Central memory CD8-positive, alpha-beta T cell (primary cell): ENCODE measurements at regions not wholly inside any gene's neighbourhood (a gene's known extent, or its start where the extent isn't known, plus 50 kb on each side); places are given as distances from the start of the nearest gene placed in this dataset.

Experiments
- ATAC-seq: fragments of 150-1000 bp; cut with Tn5 transposase; replicated peaks from 2 replicates; pipeline ENCODE4 v1.10.0; 2022; ENCODE audit warnings: mild to moderate bottlenecking, moderate FRiP score, moderate number of reproducible peaks; ENCODE audit not compliant: poor library complexity, severe bottlenecking; ENCODE audit errors: extremely low read depth
- DNase-seq, 2 donors: peaks; one replicate each; pipeline ENCODE4 v3.0.0; 2021; ENCODE audit warnings: low spot score in 2 of 2
- H3K27ac Mint-ChIP-seq: one replicate; pipeline ENCODE4 v1.8.0; 2022; ENCODE audit warnings: low read depth, mild to moderate bottlenecking, moderate library complexity, mixed read lengths
- H3K27me3 Mint-ChIP-seq: one replicate; pipeline ENCODE4 v1.8.0; 2022; ENCODE audit warnings: mixed read lengths
- H3K36me3 Mint-ChIP-seq: one replicate; pipeline ENCODE4 v1.8.0; 2022; ENCODE audit warnings: mild to moderate bottlenecking, moderate library complexity, mixed read lengths; ENCODE audit not compliant: insufficient read depth
- H3K4me1 Mint-ChIP-seq: one replicate; pipeline ENCODE4 v1.8.0; 2022; ENCODE audit warnings: mixed read lengths
- H3K4me3 Mint-ChIP-seq: one replicate; pipeline ENCODE4 v1.8.0; 2022; ENCODE audit warnings: mild to moderate bottlenecking, moderate library complexity, mixed read lengths
- H3K9me3 Mint-ChIP-seq: one replicate; pipeline ENCODE4 v1.8.0; 2022; ENCODE audit warnings: mixed read lengths

DNA sequence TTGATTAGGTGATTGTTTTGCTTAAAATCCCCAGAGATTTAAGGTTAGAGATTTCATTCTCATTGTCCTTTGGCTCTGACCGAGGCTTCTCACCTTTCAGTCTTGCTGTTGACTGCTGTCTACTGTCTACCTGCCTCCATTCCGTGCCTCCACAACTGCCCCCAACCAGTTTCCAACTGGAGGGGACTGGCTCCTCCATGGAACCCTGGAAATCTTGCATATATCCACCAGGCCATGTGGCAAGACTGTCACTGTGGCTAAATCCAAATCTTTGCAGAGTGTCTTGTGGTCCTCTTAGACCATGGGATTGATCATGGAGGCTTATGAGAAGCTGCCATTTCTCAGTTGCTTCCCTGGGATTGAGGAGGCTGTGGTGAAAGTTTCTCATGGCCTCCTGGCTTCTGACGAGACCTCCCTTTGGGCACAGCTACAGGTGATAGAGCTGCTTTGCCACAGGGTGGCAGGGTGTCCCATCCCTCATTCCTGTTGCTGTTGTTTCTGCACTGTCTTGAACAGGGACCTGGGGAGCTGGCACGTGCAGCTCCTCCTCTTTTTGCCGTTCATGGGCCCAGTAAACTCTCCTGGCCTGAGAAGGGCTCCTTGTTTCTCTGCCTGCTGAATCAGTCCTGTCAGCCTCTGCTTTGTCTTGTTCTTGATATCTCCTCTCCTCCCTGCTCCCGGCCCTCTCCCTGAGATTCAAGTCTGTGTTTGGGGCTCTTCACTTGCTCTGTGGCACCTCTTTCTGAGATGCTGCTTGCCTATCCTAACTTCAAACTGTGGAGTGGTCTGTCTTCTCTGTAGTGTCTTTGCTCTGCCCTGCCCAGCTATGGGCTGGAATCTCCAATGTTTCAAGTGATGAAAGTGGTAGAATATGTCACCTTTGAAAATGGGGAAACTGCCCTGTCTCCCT lies 63.6 kb upstream of the IGFBP3 start:
- no peak for DNase-seq
- H3K4me1 Mint-ChIP-seq = no peaks in the 10 kb centered on the region
- H3K4me3 Mint-ChIP-seq = no peak overlapping the region
- H3K27me3 Mint-ChIP-seq = no peaks in the 10 kb centered on the region
- ATAC-seq = no peak
- H3K27ac Mint-ChIP-seq = no peak overlapping the region
- peaks cover 1% of the 10 kb centered on the region for H3K36me3 Mint-ChIP-seq
- H3K9me3 Mint-ChIP-seq = no peaks in the 10 kb centered on the region

DNA sequence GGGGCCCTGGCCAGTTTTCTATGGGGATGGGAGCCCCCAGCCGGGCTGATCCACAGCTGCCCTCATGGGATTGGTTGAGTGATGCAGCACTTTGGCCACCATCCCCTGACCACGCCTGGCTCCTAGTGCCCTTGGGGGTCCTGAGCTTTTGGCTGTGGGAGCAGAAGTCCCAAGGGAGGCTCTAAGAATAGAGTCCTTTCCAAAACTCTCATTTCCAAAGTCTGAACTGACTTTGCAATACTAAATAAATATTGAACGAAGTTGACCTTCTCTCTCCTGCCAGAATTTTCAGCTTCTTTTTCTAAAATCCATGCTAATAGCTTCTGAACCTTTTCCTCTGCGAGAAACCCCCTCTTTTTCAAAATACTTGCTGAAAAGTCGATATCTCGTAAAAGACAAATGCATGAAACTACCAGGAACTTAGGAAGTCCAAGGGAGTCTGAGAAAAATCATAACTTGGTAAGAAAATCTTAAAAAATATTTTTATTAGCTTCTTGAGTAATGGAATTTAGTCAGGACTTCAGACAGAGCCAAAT lies 62.7 kb upstream of the IGFBP3 start:
- H3K27ac Mint-ChIP-seq = no peak overlapping the region
- no peak for DNase-seq
- no peak overlapping the region for H3K4me3 Mint-ChIP-seq
- H3K4me1 Mint-ChIP-seq = no peaks in the 10 kb centered on the region
- ATAC-seq = no peak
- H3K36me3 Mint-ChIP-seq = peaks cover 1% of the 10 kb centered on the region
- no peaks in the 10 kb centered on the region for H3K9me3 Mint-ChIP-seq
- no peaks in the 10 kb centered on the region for H3K27me3 Mint-ChIP-seq

DNA sequence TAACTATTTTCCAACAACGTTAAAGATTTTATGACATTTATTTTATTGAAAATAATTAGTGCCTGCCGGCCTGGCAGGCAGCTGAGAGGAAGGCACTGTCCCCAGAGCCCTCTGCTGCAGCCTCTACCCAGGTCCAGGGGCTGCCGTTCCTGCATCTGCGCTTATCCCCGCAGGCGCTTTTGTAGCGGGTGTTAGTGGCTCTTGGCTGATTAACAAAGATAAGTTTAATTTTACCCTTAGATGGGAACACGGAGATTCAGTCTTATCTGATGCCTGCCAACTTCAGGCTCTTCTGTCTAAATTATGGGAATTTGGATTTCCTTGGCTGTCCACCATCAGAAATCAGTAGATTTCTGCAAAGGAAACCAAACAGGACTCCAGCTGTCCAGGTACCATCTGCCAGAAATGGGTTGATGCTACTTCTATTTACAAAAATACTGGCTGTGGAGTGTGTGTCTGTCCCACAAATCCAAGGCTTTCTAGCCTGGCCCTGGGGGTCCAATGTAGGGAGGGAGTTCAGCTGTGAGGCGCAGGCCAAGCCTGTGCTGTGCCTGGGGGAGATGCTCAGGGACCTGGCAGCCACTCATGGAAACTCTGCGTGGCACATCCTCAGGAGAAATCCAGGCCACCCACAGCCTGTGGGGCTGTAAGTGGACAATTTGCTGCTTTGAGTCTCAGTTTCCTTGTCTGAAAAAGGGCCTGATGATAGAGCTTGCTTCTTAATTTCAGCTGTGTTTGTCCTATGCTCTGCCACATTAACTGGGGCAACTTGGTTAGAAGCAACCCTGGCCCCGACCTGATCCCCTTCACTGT lies 62.0 kb upstream of the IGFBP3 start:
- no peaks in the 10 kb centered on the region for H3K27me3 Mint-ChIP-seq
- H3K27ac Mint-ChIP-seq = no peak overlapping the region
- H3K4me3 Mint-ChIP-seq = no peak overlapping the region
- no peaks in the 10 kb centered on the region for H3K4me1 Mint-ChIP-seq
- DNase-seq (no peak), ATAC-seq (no peak)
- H3K9me3 Mint-ChIP-seq = no peaks in the 10 kb centered on the region
- H3K36me3 Mint-ChIP-seq = peaks cover 1% of the 10 kb centered on the region

DNA sequence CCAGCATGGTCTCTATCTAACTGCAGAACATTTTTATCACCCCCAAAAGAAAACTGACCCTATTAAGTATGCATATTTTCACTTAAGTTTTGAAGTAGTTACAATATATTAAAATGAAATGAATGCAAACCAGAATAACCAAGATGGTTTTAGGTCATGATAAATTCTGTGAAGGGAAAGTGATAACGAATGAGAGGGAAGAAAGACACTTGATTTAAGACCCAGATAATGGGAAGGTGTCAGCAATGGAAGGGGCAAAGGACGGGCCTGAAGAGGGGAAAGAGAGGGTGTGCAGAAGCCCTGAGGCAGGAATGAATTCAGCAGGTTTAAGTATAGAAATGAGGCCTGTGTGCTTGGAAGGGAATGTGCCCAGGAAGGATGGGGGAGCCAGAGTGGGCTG lies 61.1 kb upstream of the IGFBP3 start:
- Mint-ChIP-seq H3K4me1 (no peaks in the 10 kb centered on the region), H3K36me3 (peaks cover 1% of the 10 kb centered on the region), H3K9me3 (no peaks in the 10 kb centered on the region)

DNA sequence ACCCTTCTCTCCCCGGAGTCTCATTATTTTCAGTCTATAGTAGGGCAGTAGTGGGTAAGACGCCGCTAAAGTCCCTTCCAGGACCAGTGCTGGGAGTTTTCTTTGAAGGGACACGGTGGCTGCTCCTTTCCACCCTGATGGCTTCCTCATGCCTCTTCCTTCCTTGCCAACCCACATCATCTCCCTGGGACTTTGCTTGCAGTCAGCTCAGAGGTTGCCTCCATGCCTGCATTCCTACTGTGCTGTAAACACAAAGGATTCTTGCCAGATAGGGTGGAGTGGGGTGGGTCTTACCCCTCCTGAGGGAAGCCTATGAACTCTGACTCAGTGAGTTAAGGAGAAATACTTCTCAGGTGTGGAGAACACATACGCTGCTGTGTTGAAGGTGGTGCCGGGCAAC lies 59.9 kb upstream of the IGFBP3 start:
- Mint-ChIP-seq H3K4me1 (no peaks in the 10 kb centered on the region), H3K27ac (no peak overlapping the region), H3K4me3 (no peak overlapping the region), H3K27me3 (no peaks in the 10 kb centered on the region), H3K36me3 (peaks cover 1% of the 10 kb centered on the region), H3K9me3 (no peaks in the 10 kb centered on the region)
- no peak for ATAC-seq
- no peak for DNase-seq

More for the DNA sequence above, 61.1 kb upstream of the IGFBP3 start:
- ATAC-seq = no peak
- no peak overlapping the region for H3K4me3 Mint-ChIP-seq
- DNase-seq = no peak
- no peak overlapping the region for H3K27ac Mint-ChIP-seq
- H3K27me3 Mint-ChIP-seq = no peaks in the 10 kb centered on the region

DNA sequence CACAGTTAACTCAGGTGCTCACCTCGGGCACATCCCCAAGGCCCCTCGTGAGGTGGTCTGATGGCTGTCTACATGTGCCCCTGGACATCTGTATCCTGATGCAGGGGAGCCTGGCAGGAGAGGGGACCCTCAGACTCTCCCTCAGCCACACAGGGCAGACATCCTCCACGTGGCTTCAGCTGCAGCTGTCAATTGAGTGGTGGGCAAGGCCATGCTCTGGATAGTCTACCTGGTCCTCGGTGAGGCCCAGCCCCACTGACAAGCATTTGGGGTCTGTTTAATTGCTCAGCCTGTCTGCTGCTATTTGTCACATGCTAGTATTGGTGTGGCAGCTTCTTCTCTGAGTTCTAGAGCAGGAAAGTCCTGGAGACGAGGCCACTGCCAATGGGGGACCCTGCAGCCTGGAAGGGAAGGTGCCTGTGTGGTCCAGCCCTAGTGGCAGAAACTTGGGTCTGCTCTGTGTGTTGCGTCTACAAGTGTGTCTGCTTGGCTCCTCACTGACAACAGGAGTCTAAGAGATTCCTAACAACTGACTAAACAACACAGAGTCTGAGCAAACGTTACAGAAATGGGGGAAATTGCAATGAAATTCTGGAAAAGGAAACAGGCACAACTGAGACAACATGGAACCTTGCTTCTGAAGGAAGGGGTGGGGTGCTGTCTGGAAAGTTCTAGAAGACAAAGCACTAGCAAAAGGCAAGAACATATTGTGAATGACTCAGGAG lies 59.3 kb upstream of the IGFBP3 start:
- no peaks in the 10 kb centered on the region for H3K4me1 Mint-ChIP-seq
- no peak for ATAC-seq
- peaks cover 1% of the 10 kb centered on the region for H3K36me3 Mint-ChIP-seq
- no peak for DNase-seq
- no peak overlapping the region for H3K27ac Mint-ChIP-seq
- H3K4me3 Mint-ChIP-seq = no peak overlapping the region
- no peaks in the 10 kb centered on the region for H3K9me3 Mint-ChIP-seq
- H3K27me3 Mint-ChIP-seq = no peaks in the 10 kb centered on the region

DNA sequence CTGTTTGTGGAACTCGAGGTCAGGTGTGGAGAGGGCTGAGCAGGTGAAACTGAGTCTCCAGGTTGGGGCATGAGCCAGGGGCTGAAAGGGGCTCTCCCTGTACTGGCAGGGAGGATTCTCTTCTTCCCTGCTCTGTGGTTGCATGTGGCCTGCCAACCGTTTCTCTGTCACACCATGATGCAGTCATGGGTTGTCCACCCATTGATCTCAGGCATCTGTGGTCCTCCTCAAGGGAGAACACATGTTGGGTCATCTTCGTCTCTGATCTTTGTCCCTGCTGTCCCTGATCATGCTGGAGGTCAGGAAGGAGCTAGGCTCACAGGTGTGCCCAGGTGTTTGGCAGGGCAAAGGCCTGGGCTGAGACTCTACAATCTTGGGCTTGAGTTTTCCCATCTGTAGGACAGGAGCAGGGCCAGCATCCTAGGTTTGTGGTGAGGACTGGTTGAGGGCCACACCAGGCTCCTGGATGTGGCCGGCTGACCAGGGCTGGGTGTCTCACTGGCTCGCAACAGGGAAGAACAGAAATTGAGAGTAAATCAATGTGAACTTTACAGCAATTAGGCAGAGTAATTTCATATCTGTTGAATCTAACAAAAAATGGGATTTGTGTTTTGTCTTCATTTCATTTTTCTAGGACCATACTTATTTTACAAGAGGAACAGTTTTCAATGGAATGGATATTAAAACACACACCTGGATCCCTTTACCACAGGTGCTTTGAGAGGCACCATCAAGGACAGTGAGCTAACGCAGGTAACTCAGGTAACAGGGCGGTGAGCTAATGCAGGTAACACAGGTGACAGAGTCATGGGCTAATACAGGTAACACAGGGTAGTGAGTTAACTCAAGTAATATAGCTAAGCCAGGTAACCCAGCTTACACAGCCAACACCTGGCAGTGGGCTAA lies 58.5 kb upstream of the IGFBP3 start:
- ATAC-seq (no peak), DNase-seq (no peak)
- Mint-ChIP-seq H3K4me1 (no peaks in the 10 kb centered on the region), H3K4me3 (no peak overlapping the region), H3K27me3 (no peaks in the 10 kb centered on the region), H3K9me3 (no peaks in the 10 kb centered on the region), H3K36me3 (peaks cover 1% of the 10 kb centered on the region), H3K27ac (no peak overlapping the region)

DNA sequence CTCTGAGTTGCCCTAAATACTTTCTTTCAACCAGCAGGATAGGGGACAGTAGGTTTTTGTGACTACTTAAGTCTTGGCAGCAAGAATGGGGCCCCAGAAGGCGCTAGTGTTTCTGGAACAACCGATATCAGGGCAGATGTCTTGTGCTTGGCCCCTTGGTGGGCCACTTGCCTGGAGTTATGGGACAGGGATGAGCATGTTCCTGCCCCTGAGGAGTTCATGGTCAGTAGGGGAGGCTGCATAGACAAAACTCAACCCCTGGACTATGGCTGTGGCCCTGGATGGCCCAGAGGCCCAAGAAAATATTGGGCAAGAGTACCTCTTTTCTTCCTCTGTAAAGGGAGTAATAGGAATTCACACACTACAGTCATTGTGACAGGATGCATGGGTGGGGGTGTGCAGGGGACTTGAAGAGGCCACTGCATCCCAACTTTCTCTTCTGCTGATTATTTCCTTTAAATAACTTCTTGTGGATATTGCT lies 57.7 kb upstream of the IGFBP3 start:
- no peaks in the 10 kb centered on the region for H3K27me3 Mint-ChIP-seq
- no peak for DNase-seq
- H3K27ac Mint-ChIP-seq = no peak overlapping the region
- ATAC-seq = no peak
- H3K9me3 Mint-ChIP-seq = no peaks in the 10 kb centered on the region
- H3K36me3 Mint-ChIP-seq = peaks cover 1% of the 10 kb centered on the region
- no peak overlapping the region for H3K4me3 Mint-ChIP-seq
- H3K4me1 Mint-ChIP-seq = no peaks in the 10 kb centered on the region

DNA sequence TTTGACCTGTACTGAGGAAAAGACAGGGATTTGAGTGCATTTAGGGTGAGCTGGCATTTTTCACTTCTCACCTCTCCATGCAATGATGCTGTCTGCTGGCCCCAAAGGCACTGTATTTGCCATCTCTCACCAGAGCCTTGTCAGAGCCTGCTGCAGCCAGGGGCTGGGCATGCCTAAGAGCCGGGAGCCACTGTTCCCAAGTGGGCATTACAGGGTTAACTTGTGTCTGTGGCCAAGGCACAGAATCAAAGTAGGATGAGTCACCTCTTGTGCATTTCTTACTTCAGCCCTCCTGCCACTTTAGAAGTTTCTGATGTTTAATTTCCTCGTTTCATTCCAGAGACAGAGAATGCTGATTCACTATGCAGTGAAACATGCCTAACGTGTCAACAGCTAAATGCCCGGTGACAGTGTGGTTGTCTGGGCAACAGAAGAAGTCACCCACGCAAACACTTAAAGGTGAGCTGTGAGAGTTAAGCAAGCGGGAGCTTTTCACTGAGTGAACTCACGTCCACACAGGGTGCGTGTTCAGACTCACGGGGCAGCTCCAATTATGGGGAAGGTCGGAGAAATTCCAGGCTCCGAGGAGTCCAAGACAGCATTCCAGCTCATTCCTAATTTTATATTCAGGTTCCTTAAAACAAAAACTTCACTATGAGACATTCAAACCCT lies 57.1 kb upstream of the IGFBP3 start:
- H3K27ac Mint-ChIP-seq = no peak overlapping the region
- no peaks in the 10 kb centered on the region for H3K9me3 Mint-ChIP-seq
- peaks cover 1% of the 10 kb centered on the region for H3K36me3 Mint-ChIP-seq
- H3K4me3 Mint-ChIP-seq = no peak overlapping the region
- no peaks in the 10 kb centered on the region for H3K4me1 Mint-ChIP-seq
- no peaks in the 10 kb centered on the region for H3K27me3 Mint-ChIP-seq
- DNase-seq (no peak), ATAC-seq (no peak)

DNA sequence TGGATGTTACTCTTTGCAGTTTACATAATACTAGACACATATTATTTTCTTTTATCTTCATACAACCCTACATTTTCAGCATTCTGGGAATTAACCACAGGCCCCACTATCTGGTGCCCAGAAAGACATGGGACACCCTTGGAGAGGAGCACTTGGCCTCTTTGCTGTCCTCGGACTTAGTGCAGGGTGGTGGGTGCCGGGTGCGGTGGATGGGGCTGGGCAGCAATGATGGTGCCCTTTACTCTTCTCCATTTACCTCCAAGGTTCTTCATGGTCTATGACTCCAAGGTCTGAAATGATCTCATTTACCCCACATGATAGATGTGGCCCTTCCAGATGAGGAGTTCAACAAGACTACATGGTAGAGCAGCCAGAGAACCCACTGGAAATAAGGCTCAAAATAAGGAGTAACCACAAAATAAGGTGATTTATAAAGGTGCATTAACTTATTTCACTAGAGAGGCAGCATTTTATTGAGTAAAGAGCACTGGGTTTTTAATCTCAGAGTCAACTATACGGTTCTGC lies 56.2 kb upstream of the IGFBP3 start:
- Mint-ChIP-seq H3K4me3 (no peak overlapping the region), H3K27ac (no peak overlapping the region), H3K36me3 (peaks cover 1% of the 10 kb centered on the region), H3K4me1 (peaks cover 6% of the 10 kb centered on the region), H3K9me3 (no peaks in the 10 kb centered on the region), H3K27me3 (no peaks in the 10 kb centered on the region)
- ATAC-seq = no peak
- DNase-seq = no peak

DNA sequence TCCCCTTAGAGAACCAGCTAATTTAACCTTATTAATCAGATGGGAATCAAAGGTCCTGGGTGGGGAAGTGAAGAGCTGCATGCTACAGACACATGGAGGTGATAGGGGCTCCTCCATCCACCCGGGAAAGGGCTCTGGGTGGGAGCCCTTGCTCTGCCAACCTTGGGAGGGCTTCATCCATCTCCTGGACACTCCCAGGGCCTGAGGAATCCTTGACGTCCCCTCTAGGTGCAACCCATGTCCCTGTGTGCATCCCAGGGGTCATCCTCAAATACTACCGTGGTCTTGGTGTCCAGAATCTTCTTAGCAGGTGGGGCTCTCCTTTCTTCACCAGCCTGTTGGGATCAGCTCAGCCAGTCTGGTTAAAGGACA lies 55.4 kb upstream of the IGFBP3 start:
- Mint-ChIP-seq H3K36me3 (peaks cover 1% of the 10 kb centered on the region), H3K27me3 (no peaks in the 10 kb centered on the region), H3K4me1 (peaks cover 6% of the 10 kb centered on the region), H3K4me3 (no peak overlapping the region), H3K27ac (no peak overlapping the region), H3K9me3 (no peaks in the 10 kb centered on the region)
- no peak for DNase-seq
- ATAC-seq = no peak
